Body of pancreas (tissue), 4 donors: ENCODE measurements at regions not wholly inside any gene's neighbourhood (a gene's known extent, or its start where the extent isn't known, plus 50 kb on each side); places are given as distances from the start of the nearest gene placed in this dataset.

ENCODE experiments used
- POLR2A ChIP-seq, 3 donors: fragments of 450-650 bp; IDR thresholded peaks; one replicate each; pipeline ENCODE4 v1.6.1; 2016; ENCODE audit warnings: antibody characterized with exemption in 3 of 3, mild to moderate bottlenecking in 2 of 3
- TF ChIP-seq, protein P1 (sequence below), 7 experiments: fragments of 450-650 bp in 4 of 7; fragments of 200-600 bp in 3 of 7; sonication (generic) in 3 of 7; IDR thresholded peaks; one replicate each; pipeline ENCODE4 v1.5.1; 2016 to 2019; ENCODE audit warnings: antibody characterized with exemption in 7 of 7

DNA sequence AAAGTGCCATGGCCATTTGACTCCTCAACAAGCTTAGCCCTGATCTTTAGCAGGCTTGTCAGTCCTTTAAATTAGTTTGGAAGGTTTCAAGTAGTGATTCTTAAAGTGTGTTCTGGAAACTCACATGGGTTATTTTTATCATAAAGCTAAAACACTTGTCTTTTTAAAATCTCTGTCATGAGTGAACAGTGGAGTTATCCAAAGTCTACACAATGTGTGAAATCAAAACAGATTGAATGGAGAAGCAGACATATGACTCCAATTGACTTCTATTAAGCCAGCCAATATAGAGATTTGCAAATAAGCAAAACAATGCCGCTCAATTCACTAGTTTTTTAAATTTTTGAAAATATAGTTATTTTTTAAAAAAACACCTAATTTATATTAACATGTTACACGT lies 53.3 kb upstream of the SORCS3 start:
- TF ChIP-seq, protein P1, sequence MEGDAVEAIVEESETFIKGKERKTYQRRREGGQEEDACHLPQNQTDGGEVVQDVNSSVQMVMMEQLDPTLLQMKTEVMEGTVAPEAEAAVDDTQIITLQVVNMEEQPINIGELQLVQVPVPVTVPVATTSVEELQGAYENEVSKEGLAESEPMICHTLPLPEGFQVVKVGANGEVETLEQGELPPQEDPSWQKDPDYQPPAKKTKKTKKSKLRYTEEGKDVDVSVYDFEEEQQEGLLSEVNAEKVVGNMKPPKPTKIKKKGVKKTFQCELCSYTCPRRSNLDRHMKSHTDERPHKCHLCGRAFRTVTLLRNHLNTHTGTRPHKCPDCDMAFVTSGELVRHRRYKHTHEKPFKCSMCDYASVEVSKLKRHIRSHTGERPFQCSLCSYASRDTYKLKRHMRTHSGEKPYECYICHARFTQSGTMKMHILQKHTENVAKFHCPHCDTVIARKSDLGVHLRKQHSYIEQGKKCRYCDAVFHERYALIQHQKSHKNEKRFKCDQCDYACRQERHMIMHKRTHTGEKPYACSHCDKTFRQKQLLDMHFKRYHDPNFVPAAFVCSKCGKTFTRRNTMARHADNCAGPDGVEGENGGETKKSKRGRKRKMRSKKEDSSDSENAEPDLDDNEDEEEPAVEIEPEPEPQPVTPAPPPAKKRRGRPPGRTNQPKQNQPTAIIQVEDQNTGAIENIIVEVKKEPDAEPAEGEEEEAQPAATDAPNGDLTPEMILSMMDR (IDR thresholded peaks at IDR 0.05) = no peak
- no peak for TF ChIP-seq POLR2A (IDR thresholded peaks at IDR 0.05)
